IMR-90 (cell line): ENCODE measurements at regions not wholly inside any gene's neighbourhood (a gene's known extent, or its start where the extent isn't known, plus 50 kb on each side); places are given as distances from the start of the nearest gene placed in this dataset.

Experiments used
- ATAC-seq: fragments of 200-7000 bp; cut with Tn5 transposase; 2 replicates; pipeline ENCODE4 v1.9.1; 2020; ENCODE audit warnings: low read depth, mild to moderate bottlenecking, moderate library complexity
- BruUV-seq: library from RNA; stranded (reverse); fragments of 400-500 nt; replicated peaks from 2 replicates; lab custom pipeline; 2021; lab: Mats Ljungman, UMichigan
- CTCF ChIA-PET: fragments of 300-600 bp; formaldehyde crosslinking; extraction: SDS; loops from one replicate; lab custom pipeline; 2021; ENCODE audit warnings: antibody characterized with exemption; lab: Yijun Ruan, JAX
- POLR2A ChIA-PET: fragments of 300-600 bp; sonication (Branson Sonifier 250); formaldehyde crosslinking; loops from one replicate; lab custom pipeline; 2022; ENCODE audit warnings: antibody characterized with exemption; ENCODE audit not compliant: unreplicated experiment; lab: Charles Lee
- DNase-seq: peaks from one replicate; pipeline ENCODE4 v3.0.0; 2013
- H2AFZ ChIP-seq: replicated peaks from 2 replicates; pipeline ENCODE3; 2013; ENCODE audit warnings: low read length, mild to moderate bottlenecking; ENCODE audit not compliant: poor library complexity
- H2AK5ac ChIP-seq: 2 replicates; pipeline ENCODE4 v1.6.1; 2013; ENCODE audit warnings: low read depth, low read length, inconsistent platforms
- H2AK9ac ChIP-seq: replicated peaks from 2 replicates; pipeline ENCODE3; 2013; ENCODE audit warnings: mild to moderate bottlenecking, low read depth, low read length, moderate library complexity; ENCODE audit not compliant: poor library complexity
- H2BK120ac ChIP-seq: 2 replicates; pipeline ENCODE4 v1.6.1; 2013; ENCODE audit warnings: low read depth, low read length, inconsistent platforms
- H2BK15ac ChIP-seq: 3 replicates; pipeline ENCODE4 v1.6.1; 2013; ENCODE audit warnings: low read depth, low read length, inconsistent platforms
- H2BK20ac ChIP-seq: 2 replicates; pipeline ENCODE4 v1.6.1; 2013; ENCODE audit warnings: low read depth, mild to moderate bottlenecking, inconsistent platforms, low read length, moderate library complexity
- H2BK5ac ChIP-seq: 2 replicates; pipeline ENCODE4 v1.6.1; 2013; ENCODE audit warnings: mild to moderate bottlenecking, low read depth, low read length, inconsistent platforms; ENCODE audit not compliant: poor library complexity, severe bottlenecking
- H3K14ac ChIP-seq: replicated peaks from 2 replicates; pipeline ENCODE4 v1.6.1; 2013; ENCODE audit warnings: low read depth, low read length, inconsistent platforms
- H3K18ac ChIP-seq: 2 replicates; pipeline ENCODE4 v1.6.1; 2013; ENCODE audit warnings: low read depth, low read length, control low read depth
- H3K23ac ChIP-seq: 2 replicates; pipeline ENCODE4 v1.6.1; 2013; ENCODE audit warnings: low read depth, low read length, inconsistent platforms
- H3K27ac ChIP-seq: 2 replicates; pipeline ENCODE4 v1.5.1; 2013; ENCODE audit warnings: mild to moderate bottlenecking, control low read depth, low read length; ENCODE audit not compliant: insufficient read depth
- H3K27me3 ChIP-seq: 2 replicates; pipeline ENCODE4 v1.6.1; 2013; ENCODE audit warnings: low read length; ENCODE audit not compliant: control insufficient read depth, insufficient read depth
- H3K36me3 ChIP-seq: 2 replicates; pipeline ENCODE4 v1.6.1; 2013; ENCODE audit warnings: low read length, mixed read lengths; ENCODE audit not compliant: control insufficient read depth, insufficient read depth
- H3K4ac ChIP-seq: 2 replicates; pipeline ENCODE4 v1.6.1; 2013; ENCODE audit warnings: low read depth, low read length, inconsistent platforms
- H3K4me1 ChIP-seq: 2 replicates; pipeline ENCODE4 v1.6.1; 2013; ENCODE audit warnings: low read length, mixed read lengths; ENCODE audit not compliant: control insufficient read depth, insufficient read depth
- H3K4me2 ChIP-seq: 2 replicates; pipeline ENCODE4 v1.6.1; 2013; ENCODE audit warnings: low read depth, mild to moderate bottlenecking, control low read depth, low read length, moderate library complexity
- H3K4me3 ChIP-seq: 2 replicates; pipeline ENCODE4 v1.5.1; 2013; ENCODE audit warnings: low read depth, mild to moderate bottlenecking, control low read depth, low read length, moderate library complexity; ENCODE audit not compliant: insufficient read depth
- H3K56ac ChIP-seq: 2 replicates; pipeline ENCODE4 v1.6.1; 2013; ENCODE audit warnings: low read length, inconsistent platforms; ENCODE audit not compliant: insufficient read depth; ENCODE audit errors: extremely low read depth
- H3K79me1 ChIP-seq, 2 experiments: 2 replicates each; pipeline ENCODE4 v1.6.1; 2013; ENCODE audit warnings: low read length in 2 of 2, inconsistent platforms in 1 of 2, low read depth in 1 of 2
- H3K9ac ChIP-seq: 2 replicates; pipeline ENCODE4 v1.6.1; 2013; ENCODE audit warnings: low read depth, low read length, control low read depth
- H3K9me1 ChIP-seq: 2 replicates; pipeline ENCODE4 v1.6.1; 2013; ENCODE audit warnings: low read length, inconsistent platforms; ENCODE audit not compliant: insufficient read depth
- H3K9me3 ChIP-seq: 2 replicates; pipeline ENCODE4 v1.6.1; 2013; ENCODE audit warnings: low read length; ENCODE audit not compliant: control insufficient read depth, insufficient read depth
- H4K20me1 ChIP-seq: 2 replicates; pipeline ENCODE4 v1.6.1; 2013; ENCODE audit warnings: low read length, inconsistent platforms; ENCODE audit not compliant: insufficient read depth
- H4K5ac ChIP-seq: 2 replicates; pipeline ENCODE4 v1.6.1; 2013; ENCODE audit warnings: mild to moderate bottlenecking, low read depth, low read length, control low read depth
- H4K8ac ChIP-seq, 2 experiments: 2 replicates each; pipeline ENCODE4 v1.6.1; 2013; ENCODE audit warnings: low read depth in 2 of 2, low read length in 2 of 2, control low read depth in 1 of 2, inconsistent platforms in 1 of 2
- H4K91ac ChIP-seq: 2 replicates; pipeline ENCODE4 v1.6.1; 2013; ENCODE audit warnings: low read depth, low read length, inconsistent platforms; ENCODE audit not compliant: insufficient read depth
- MAZ ChIP-seq: IDR thresholded peaks from 2 replicates; pipeline ENCODE4 v1.6.1; 2012; ENCODE audit warnings: low read depth, mild to moderate bottlenecking, low read length, improper control_type of control experiment, moderate library complexity, borderline replicate concordance
- MXI1 ChIP-seq: IDR thresholded peaks from 2 replicates; pipeline ENCODE4 v1.6.1; 2012; ENCODE audit warnings: low read depth, mild to moderate bottlenecking, low read length, moderate library complexity, borderline replicate concordance
- NFE2L2 ChIP-seq: fragments of 150-350 bp; IDR thresholded peaks from 2 replicates; pipeline ENCODE4 v1.6.1; 2016; ENCODE audit warnings: low read depth, mild to moderate bottlenecking, low read length
- RAD21 ChIP-seq: IDR thresholded peaks from 2 replicates; pipeline ENCODE4 v1.6.1; 2012; ENCODE audit warnings: low read length, improper control_type of control experiment
- RFX5 ChIP-seq: IDR thresholded peaks from 2 replicates; pipeline ENCODE4 v1.8.0; 2012; ENCODE audit warnings: low read depth, mild to moderate bottlenecking, low read length, moderate library complexity
- WGBS, 2 experiments: methylation state at CpG; one replicate each; pipeline versions ENCODE4 v1.1.5 to v1.1.7; 2013; ENCODE audit warnings: missing lambda C conversion rate in 2 of 2; ENCODE audit not compliant: insufficient read length in 1 of 2; ENCODE audit errors: extremely low coverage in 2 of 2; 5-methylcytosine and 5-hydroxymethylcytosine counted together
- dilution Hi-C: fragments of 300-500 bp; cut with HindIII; formaldehyde crosslinking; loops from one replicate; pipeline ENCODE4 v1.14.3; 2018; ENCODE audit warnings: low sequenced_read_pairs; ENCODE audit not compliant: unreplicated experiment
- in situ Hi-C: fragments of 300-500 bp; cut with MboI; formaldehyde crosslinking; loops from 3 replicates; pipeline ENCODE4 v1.14.3; 2019; ENCODE audit warnings: low sequenced_read_pairs, inconsistent platforms, mixed read lengths
- intact Hi-C: fragments of 100-400 bp; cut with micrococcal nuclease; formaldehyde crosslinking; loops from 2 replicates; pipeline ENCODE4 v1.10.0; 2022
- TF ChIP-seq, protein P1 (sequence below): fragments of 150-350 bp; IDR thresholded peaks from 2 replicates; pipeline ENCODE4 v1.6.1; 2017; ENCODE audit warnings: mild to moderate bottlenecking, antibody characterized with exemption, low read length, low read depth
- TF ChIP-seq, protein P2 (sequence below): conservative IDR thresholded peaks from 2 replicates; pipeline ENCODE4 v1.5.1; 2012; ENCODE audit warnings: mild to moderate bottlenecking, low read depth, low read length, improper control_type of control experiment

DNA sequence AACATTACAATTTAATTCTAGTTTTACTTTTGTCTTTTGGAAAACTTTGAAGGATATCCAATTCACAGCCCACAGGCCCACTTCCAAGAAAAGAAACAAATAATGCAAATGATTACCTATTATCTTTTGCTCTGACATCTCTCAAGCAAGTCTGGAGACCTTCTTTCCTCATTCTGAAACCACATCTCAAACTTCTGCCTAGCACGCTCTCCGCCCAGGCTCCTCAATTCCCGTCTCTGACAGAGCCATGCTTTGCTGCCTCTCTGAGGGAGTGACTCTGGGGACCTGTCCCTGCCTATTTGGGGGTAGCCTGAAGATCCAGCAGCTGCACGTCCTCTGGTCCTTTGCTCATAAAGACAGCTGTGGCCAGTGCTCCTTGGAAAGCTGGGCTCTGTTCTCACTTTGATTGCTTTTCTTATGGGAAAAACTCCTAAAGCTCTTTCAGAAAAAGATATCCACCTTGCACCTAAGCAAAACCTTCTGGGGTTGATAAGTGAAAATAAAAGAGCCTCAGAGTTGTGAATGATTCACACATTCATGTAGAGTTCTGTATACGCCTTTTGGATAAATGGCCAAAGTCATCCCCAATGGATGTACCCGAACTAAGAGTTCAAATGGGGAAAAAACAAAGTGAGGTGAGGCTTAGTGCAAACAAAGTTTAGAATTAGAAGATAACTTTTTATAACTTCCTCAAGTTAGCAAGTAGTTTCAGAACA is 72.4 kb upstream of the TNIP3 start:
- Histone ChIP-seq H3K4me3 (no peak overlapping the region), H3K4ac (no peak overlapping the region), H2BK15ac (no peak overlapping the region), H2BK120ac (no peak overlapping the region), H3K9ac (no peak overlapping the region), H4K5ac (no peak overlapping the region), H2AFZ (no peak overlapping the region), H3K9me3 (no peaks in the 10 kb centered on the region), H4K20me1 (no peaks in the 10 kb centered on the region), H3K23ac (no peak overlapping the region), H3K56ac (no peak overlapping the region), H3K79me1 (no peaks in the 10 kb centered on the region), H3K4me1 (no peaks in the 10 kb centered on the region), H2BK5ac (no peak overlapping the region), H3K18ac (no peak overlapping the region), H3K14ac (no peak overlapping the region), H4K8ac (no peak overlapping the region), H2BK20ac (no peak overlapping the region), H2AK5ac (no peak overlapping the region), H3K27ac (no peak overlapping the region), H3K36me3 (no peaks in the 10 kb centered on the region), H3K4me2 (no peak overlapping the region), H2AK9ac (no peak overlapping the region), H3K27me3 (no peaks in the 10 kb centered on the region; the same call in 1 of the 2 replicates), H4K91ac (no peak overlapping the region), H3K9me1 (no peaks in the 10 kb centered on the region)
- DNase-seq (no peak), ATAC-seq (no peak)
- in situ Hi-C loops, result no loop called here
- dilution Hi-C loops, result no loop called here
- BruUV-seq, result no TSS peak
- intact Hi-C loops, result no loop called here
- no peak for TF ChIP-seq RFX5
- no peak for TF ChIP-seq MXI1
- TF ChIP-seq, protein P1, sequence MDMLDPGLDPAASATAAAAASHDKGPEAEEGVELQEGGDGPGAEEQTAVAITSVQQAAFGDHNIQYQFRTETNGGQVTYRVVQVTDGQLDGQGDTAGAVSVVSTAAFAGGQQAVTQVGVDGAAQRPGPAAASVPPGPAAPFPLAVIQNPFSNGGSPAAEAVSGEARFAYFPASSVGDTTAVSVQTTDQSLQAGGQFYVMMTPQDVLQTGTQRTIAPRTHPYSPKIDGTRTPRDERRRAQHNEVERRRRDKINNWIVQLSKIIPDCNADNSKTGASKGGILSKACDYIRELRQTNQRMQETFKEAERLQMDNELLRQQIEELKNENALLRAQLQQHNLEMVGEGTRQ, result no peak
- TF ChIP-seq, protein P2, sequence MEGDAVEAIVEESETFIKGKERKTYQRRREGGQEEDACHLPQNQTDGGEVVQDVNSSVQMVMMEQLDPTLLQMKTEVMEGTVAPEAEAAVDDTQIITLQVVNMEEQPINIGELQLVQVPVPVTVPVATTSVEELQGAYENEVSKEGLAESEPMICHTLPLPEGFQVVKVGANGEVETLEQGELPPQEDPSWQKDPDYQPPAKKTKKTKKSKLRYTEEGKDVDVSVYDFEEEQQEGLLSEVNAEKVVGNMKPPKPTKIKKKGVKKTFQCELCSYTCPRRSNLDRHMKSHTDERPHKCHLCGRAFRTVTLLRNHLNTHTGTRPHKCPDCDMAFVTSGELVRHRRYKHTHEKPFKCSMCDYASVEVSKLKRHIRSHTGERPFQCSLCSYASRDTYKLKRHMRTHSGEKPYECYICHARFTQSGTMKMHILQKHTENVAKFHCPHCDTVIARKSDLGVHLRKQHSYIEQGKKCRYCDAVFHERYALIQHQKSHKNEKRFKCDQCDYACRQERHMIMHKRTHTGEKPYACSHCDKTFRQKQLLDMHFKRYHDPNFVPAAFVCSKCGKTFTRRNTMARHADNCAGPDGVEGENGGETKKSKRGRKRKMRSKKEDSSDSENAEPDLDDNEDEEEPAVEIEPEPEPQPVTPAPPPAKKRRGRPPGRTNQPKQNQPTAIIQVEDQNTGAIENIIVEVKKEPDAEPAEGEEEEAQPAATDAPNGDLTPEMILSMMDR, result no peak
- TF ChIP-seq RAD21, result no peak
- no peak for TF ChIP-seq MAZ
- TF ChIP-seq NFE2L2, result no peak
- 77% methylated on average over 3 of the region's 6 CpGs; no CpG with 5 or more reads in 1 of the 2 experiments for WGBS, 2 experiments
- CTCF ChIA-PET, result no interaction called here
- POLR2A ChIA-PET, result no interaction called here
